NT2/D1 (cell line): ENCODE measurements at regions not wholly inside any gene's neighbourhood (a gene's known extent, or its start where the extent isn't known, plus 50 kb on each side); places are given as distances from the start of the nearest gene placed in this dataset.

Experiments used
- SUZ12 ChIP-seq: IDR thresholded peaks from 2 replicates; pipeline ENCODE4 v1.6.1; 2011; ENCODE audit not compliant: insufficient read length, insufficient read depth; ENCODE audit errors: extremely low read depth
- YY1 ChIP-seq: IDR thresholded peaks from 2 replicates; pipeline ENCODE4 v1.6.1; 2011; ENCODE audit not compliant: insufficient read length, insufficient read depth
- ZNF274 ChIP-seq: IDR thresholded peaks from 2 replicates; pipeline ENCODE4 v1.6.1; 2011; ENCODE audit warnings: mild to moderate bottlenecking, low read depth, low read length

DNA sequence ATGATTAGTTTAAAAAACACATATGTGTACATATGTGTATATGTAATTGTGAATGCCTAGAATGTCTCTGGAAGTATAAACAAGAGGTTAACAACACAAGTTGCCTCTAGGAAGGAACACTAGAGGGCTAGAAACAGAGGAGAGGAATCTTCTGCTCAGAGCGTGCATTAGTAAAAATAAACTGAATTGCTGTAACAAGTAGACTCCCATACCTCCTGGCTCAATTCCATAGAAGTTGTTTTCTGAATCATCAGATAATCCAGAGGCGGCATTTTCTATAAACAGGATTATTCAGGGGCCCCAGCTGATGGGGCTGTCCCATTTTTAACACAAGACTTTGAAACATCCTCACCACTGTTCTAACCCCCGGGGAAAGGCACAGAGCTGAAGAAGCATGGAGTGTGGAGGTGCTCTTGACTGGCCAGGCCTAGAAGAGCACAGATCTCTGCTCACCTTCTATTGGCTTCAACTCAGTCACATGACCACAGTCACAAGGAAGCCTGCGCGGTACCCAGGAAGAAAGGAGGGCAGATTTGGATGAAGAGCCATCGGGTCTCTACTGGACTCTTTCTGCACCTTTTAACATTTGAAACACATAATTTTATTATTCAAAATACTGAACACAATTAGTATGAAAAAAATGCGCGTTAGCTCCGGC, 145.7 kb downstream of the TLE3 start:
- no peak for TF ChIP-seq SUZ12
- no peak for TF ChIP-seq ZNF274
- TF ChIP-seq YY1, result no peak
